Urinary bladder (tissue), 3 donors: ENCODE measurements at regions not wholly inside any gene's neighbourhood (a gene's known extent, or its start where the extent isn't known, plus 50 kb on each side); places are given as distances from the start of the nearest gene placed in this dataset.

ENCODE experiments used
- DNase-seq: peaks from one replicate; pipeline ENCODE4 v3.0.0-alpha.2; 2015; ENCODE audit errors: extremely low spot score
- H3K27ac ChIP-seq: one replicate; pipeline ENCODE4 v1.5.1; 2013; ENCODE audit warnings: low read depth, mild to moderate bottlenecking, moderate library complexity
- H3K36me3 ChIP-seq: one replicate; pipeline ENCODE4 v1.6.1; 2013; ENCODE audit warnings: mild to moderate bottlenecking, moderate library complexity; ENCODE audit not compliant: insufficient read depth
- H3K4me1 ChIP-seq: one replicate; pipeline ENCODE4 v1.6.1; 2013; ENCODE audit warnings: mild to moderate bottlenecking, moderate library complexity; ENCODE audit not compliant: insufficient read depth
- H3K4me3 ChIP-seq: one replicate; pipeline ENCODE4 v1.5.1; 2013; ENCODE audit warnings: low read depth, low read length
- WGBS: extraction: QIAGEN DNeasy Blood & Tissue Kit; methylation state at CpG from one replicate; pipeline ENCODE4 v1.1.7; 2013; 5-methylcytosine and 5-hydroxymethylcytosine counted together
- donor health status: healthy with polysubstance abuse.
- donor health status: healthy.

DNA sequence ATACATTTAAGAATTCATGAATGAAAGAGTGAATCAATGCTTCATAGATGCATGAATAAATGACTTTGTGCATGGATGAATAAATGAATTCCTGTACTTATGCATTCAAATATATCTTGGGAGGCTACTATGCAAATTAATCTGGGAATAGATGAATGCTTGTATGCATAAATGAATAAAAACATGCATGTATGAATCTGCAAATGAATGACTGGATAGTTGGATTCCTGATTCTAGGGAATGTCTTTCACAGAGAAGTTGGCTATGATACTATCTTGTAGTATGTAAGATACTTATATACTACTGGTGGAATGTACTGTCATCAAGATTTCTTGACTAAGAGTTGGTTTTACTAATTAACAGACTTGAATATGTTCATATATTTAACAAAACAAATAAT, 75.3 kb upstream of the ASTN2 start:
- no peak for DNase-seq
- H3K4me3 ChIP-seq, result no peak overlapping the region
- H3K27ac ChIP-seq, result no peak overlapping the region
- no peaks in the 10 kb centered on the region for H3K36me3 ChIP-seq
- no peaks in the 10 kb centered on the region for H3K4me1 ChIP-seq

DNA sequence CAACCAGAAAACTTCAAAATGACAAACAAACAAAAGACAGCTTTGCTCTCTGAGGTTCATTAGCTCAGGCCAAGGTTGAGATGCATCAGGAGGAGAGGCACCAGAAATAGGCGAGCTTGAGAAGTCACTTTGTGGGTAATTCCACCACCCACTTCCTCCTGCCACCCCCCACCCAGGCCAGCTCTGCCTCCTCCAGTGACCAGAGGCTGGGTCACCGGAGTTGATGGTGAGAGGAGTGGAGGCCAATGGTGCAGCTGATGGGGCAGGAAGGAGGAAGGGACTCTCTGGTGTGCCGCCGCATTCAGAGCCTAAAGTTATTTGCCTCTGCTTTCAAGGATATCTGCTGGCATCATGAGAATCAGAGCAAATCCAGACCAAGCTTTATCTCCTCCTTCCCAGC, 73.8 kb upstream of the ASTN2 start:
- 76% methylated on average over 4 of the region's 4 CpGs for WGBS
- H3K4me3 ChIP-seq, result no peak overlapping the region
- no peaks in the 10 kb centered on the region for H3K4me1 ChIP-seq
- H3K27ac ChIP-seq, result no peak overlapping the region
- no peak for DNase-seq
- H3K36me3 ChIP-seq, result no peaks in the 10 kb centered on the region

DNA sequence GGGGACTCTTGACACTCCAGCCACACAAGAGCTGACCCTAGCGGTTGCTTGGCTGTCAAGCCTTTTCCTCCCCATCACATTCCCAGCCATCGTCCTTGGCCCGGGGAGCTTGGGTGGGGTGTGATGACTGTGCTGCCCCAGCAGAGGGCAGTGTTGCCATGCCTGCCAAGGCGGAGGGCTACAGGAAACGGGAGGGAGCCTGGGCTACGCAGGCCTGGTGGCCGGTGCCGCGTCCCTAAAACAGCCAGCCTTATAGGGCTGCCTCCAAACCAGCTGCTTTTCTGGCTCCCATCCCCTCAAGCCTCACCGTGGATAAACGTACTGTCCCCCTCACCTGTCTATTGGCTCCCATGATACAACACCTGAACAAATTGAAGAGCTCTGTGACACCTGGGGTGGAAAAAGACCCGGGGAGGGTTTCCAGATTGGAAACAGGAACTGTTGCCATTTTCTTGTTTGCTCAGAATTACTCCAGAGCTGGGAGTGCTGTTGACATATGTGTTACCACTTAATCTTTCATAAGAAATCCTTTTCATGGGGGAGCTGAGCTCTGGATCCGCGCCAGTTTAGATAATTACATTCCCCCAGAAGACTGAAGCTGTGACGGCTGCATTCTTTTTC, 72.8 kb upstream of the ASTN2 start:
- no peaks in the 10 kb centered on the region for H3K4me1 ChIP-seq
- H3K36me3 ChIP-seq, result no peaks in the 10 kb centered on the region
- peak; percentile 31 for DNase-seq
- H3K4me3 ChIP-seq, result no peak overlapping the region
- no peak overlapping the region for H3K27ac ChIP-seq
- WGBS, result 5% methylated on average over 15 of the region's 15 CpGs

DNA sequence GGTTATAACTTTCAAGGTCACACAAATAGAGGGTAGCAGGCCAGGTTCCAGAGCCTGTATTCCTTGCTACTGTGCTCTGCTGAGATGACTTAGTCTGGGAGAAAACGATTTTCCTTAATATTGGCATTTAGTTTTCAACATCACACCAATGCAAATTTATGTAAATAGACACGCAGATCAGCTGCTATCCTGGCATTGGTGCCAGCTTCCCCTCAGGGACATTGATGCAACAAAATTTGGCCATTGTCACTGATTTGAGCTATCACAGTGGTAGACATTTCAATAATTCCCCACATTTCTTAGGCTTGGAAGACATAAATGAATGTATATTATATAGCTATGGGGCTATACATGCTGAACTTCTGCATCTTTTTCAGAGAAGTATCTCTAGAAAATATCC, 71.6 kb upstream of the ASTN2 start:
- no peak overlapping the region for H3K4me3 ChIP-seq
- no peaks in the 10 kb centered on the region for H3K4me1 ChIP-seq
- DNase-seq, result no peak
- H3K27ac ChIP-seq, result no peak overlapping the region
- WGBS, result 61% methylated on average over 2 of the region's 2 CpGs
- no peaks in the 10 kb centered on the region for H3K36me3 ChIP-seq

DNA sequence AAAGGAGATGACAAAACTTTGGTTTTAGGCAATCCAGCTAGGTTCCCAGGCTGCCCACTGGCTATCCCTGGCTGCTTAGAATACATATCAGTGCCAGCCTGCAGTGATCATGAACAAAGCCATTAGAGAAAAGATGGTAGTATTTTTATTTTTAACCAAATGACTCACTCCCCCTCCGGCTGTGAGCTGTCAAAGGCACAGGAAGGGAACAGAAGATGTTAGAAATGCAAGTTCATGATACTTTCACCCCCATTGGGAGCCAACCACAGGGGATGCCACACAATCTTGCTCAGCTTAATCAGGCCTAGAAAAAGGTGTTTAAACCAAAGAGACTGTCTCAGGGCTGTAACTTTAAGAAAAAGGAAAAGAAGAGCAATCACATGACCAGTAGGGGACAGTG, 70.3 kb upstream of the ASTN2 start:
- H3K4me1 ChIP-seq, result no peaks in the 10 kb centered on the region
- H3K36me3 ChIP-seq, result no peaks in the 10 kb centered on the region
- no peak for DNase-seq
- no peak overlapping the region for H3K27ac ChIP-seq
- 38% methylated on average over 1 of the region's 1 CpG for WGBS
- no peak overlapping the region for H3K4me3 ChIP-seq

DNA sequence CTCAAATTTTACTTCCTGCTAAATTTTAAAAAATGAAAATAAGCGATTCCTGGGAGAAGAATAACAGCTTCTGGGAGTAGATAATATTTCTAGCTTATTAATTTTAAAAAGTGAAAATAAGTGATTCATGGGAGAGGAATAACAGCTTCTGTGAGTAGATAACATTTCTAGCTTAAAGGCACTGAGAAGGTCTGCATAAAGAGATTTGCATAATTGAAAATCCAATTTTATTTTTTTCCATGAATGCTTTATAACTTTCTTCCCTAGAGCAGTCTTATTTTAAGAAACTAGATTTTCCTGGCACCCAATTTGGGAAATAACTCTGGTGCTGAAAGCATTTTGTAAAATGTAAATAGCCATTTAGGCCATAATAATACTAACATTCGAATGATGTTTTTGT, 65.9 kb upstream of the ASTN2 start:
- WGBS, result 91% methylated on average over 2 of the region's 2 CpGs

DNA sequence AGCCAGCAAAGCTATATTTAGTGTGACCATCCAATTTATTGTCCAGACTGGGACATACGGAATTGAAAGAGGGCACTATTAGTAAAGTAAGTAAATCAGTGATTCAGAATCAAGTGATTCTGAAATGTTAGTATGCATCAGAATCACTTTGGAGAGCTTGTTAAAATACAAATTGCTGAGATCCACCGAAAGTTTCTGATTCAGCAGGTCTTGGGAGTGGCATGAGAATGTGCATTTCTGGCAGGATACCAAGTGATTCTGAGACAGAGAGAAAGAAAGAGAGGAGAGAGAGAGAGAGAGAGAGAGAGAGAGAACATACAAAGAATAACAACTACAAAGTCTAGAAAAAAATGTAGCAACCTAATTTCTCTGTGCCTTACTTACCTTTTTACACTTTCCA, 65.4 kb upstream of the ASTN2 start:
- no peaks in the 10 kb centered on the region for H3K4me1 ChIP-seq
- WGBS, result 61% methylated on average over 2 of the region's 2 CpGs
- no peaks in the 10 kb centered on the region for H3K36me3 ChIP-seq
- H3K4me3 ChIP-seq, result no peak overlapping the region
- no peak for DNase-seq
- H3K27ac ChIP-seq, result no peak overlapping the region

More for the DNA sequence above, 65.9 kb upstream of the ASTN2 start:
- no peak for DNase-seq
- Histone ChIP-seq H3K4me3 (no peak overlapping the region), H3K4me1 (no peaks in the 10 kb centered on the region), H3K36me3 (no peaks in the 10 kb centered on the region), H3K27ac (no peak overlapping the region)

DNA sequence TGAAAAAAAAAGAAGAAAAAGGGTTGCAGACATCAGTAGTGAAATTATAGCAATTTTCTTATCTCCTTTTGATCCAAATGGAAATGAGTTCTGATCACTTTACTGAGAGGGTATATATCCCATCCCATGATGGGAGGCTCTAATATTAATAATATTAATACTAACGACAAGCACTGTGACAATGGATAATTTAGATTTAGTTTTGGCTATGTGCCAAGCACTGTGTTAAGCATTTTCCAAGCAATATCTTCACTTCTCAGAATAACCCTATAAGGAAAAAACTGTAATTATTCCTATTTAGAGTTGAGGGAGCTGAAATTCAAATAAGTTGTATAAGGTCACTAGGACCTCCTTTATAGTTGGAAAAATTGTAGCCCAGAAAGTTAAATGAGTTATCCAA, 58.4 kb upstream of the ASTN2 start:
- no peak for DNase-seq
- WGBS, result 58% methylated on average over 1 of the region's 1 CpG
- Histone ChIP-seq H3K4me1 (no peaks in the 10 kb centered on the region), H3K27ac (no peak overlapping the region), H3K36me3 (no peaks in the 10 kb centered on the region), H3K4me3 (no peak overlapping the region)

DNA sequence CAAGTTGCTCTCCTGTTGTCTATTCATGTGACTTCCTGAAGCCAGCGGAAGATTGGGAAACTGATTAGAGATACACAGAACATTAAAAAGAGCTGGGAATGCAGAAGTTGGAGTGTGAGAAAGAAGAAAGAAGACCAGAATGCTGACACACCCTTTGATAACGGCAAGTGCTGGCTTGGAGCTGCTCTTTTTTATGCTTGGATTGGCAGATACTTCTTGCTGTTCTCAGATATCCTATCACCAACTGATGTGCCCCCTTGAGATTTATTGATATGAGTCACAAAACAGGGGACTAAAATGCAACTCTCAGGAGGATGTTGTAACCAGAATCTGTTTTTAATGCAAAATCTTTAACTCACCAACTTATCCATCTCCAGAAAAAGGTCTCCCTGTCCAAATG, 56.0 kb upstream of the ASTN2 start:
- H3K27ac ChIP-seq, result no peak overlapping the region

DNA sequence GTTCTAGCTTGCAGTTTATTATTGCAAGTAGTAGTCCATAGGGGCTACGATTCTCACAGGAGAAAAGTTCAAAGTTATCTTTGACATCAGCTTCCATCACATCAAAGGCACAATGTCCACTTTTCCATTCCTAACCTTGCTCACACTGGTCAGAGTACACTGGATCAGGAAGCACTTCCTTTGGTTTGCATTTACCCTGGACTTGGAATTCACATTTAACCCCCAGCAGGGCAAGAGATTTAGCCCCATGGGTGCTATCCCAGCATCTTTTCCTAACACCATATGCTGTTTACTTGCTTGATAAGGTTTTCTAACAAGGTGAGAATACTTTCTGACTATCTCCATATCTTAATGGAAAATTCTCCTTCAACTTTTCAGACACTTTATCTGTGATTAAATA, 55.6 kb upstream of the ASTN2 start:
- Histone ChIP-seq H3K27ac (no peak overlapping the region), H3K4me3 (no peak overlapping the region), H3K36me3 (no peaks in the 10 kb centered on the region), H3K4me1 (no peaks in the 10 kb centered on the region)
- WGBS, result 39% methylated on average over 1 of the region's 1 CpG
- DNase-seq, result no peak

More for the DNA sequence above, 56.0 kb upstream of the ASTN2 start:
- Histone ChIP-seq H3K4me3 (no peak overlapping the region), H3K36me3 (no peaks in the 10 kb centered on the region), H3K4me1 (no peaks in the 10 kb centered on the region)
- 31% methylated on average over 2 of the region's 2 CpGs for WGBS
- no peak for DNase-seq

DNA sequence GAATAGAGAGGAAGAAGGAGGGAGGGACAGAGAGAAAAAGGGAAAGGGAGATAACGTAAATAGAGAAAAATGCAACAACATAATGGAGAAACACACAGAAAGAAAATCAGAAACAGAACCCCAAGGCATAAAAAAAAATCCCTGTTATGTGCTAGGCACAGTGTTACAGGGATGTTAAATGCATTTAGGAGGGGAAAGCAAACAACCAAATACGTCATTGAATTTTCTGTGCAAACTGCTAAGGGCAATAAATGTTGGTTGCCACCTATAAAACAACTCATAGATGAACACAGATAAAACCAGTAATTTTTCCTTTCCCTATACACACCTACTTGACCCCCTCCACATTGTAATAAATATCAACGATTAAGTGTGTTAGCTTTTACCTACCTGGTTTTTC, 51.3 kb upstream of the ASTN2 start:
- no peaks in the 10 kb centered on the region for H3K4me1 ChIP-seq
- WGBS, result 52% methylated on average over 3 of the region's 3 CpGs
- DNase-seq, result no peak
- no peaks in the 10 kb centered on the region for H3K36me3 ChIP-seq
- no peak overlapping the region for H3K4me3 ChIP-seq
- no peak overlapping the region for H3K27ac ChIP-seq

DNA sequence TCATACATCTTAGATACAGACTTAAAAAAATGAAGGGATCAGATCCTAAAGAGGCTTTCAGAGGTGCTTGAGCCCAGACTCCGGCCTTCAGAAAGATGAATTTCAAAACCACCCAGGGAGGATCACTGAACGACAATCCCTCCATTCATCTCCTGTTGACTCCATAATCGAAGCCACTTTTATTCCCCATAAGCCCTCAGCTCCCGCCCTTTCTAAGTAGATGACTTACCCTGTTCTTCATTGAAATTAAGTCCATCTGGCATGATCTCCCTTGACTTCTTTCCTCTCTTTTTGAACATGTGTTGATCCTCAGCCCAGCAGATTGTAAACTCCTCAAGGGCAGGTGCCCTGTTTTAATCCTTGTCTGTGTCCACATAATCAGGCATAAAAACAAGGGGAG, 50.8 kb upstream of the ASTN2 start:
- Histone ChIP-seq H3K4me1 (no peaks in the 10 kb centered on the region), H3K27ac (no peak overlapping the region), H3K4me3 (no peak overlapping the region), H3K36me3 (no peaks in the 10 kb centered on the region)
- WGBS, result 73% methylated on average over 4 of the region's 4 CpGs
- DNase-seq, result no peak

DNA sequence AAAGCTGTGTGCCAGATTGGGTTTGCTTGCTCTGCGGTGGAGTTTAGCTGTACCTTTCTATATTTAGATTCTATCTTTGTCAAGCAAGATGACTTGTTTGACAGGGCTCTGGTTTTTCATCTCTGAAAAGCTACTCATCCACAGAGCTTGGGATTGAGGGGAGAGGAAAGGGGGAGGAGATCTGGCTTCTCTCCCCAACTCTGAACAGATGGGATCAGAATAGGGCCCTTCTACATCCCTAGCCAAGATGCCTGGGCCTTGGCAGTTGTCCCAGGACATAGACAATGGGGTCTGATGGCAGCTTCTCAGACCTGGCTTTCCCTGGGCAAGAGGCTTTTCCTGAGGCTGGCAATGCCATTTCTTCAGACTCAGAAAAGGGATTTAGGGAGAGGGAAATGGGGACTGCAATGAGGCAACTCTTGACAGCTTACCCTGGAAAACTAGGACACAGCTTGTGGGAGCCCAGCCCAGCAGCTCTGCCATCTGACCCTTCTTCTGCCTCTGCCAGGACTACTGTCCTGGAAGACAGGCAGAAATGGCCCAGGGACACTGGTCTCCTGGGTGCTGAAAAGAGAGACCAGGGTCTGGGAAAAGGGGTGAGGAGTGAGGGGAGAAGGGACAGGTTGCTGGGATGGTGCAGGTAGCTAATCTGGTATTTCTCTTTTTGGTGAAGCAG, 50.2 kb upstream of the ASTN2 start:
- WGBS, result 35% methylated on average over 1 of the region's 1 CpG
- no peak for DNase-seq
- H3K27ac ChIP-seq, result no peak overlapping the region
- H3K36me3 ChIP-seq, result no peaks in the 10 kb centered on the region
- no peaks in the 10 kb centered on the region for H3K4me1 ChIP-seq
- H3K4me3 ChIP-seq, result no peak overlapping the region
